Osteocyte (in vitro differentiated cells): ENCODE measurements at regions not wholly inside any gene's neighbourhood (a gene's known extent, or its start where the extent isn't known, plus 50 kb on each side); places are given as distances from the start of the nearest gene placed in this dataset.

Experiments
- DNase-seq: peaks from one replicate; pipeline ENCODE4 v3.0.0; 2021; ENCODE audit warnings: mixed read lengths; ENCODE audit not compliant: unreplicated experiment; ENCODE audit errors: extremely low spot score
- H3K27ac Mint-ChIP-seq: one replicate; pipeline ENCODE4 v1.8.0; 2021; ENCODE audit warnings: mild to moderate bottlenecking, mixed read lengths; ENCODE audit not compliant: unreplicated experiment
- H3K27me3 Mint-ChIP-seq: one replicate; pipeline ENCODE4 v1.8.0; 2021; ENCODE audit warnings: mixed read lengths; ENCODE audit not compliant: unreplicated experiment
- H3K36me3 Mint-ChIP-seq: one replicate; pipeline ENCODE4 v1.8.0; 2021; ENCODE audit warnings: mixed read lengths; ENCODE audit not compliant: unreplicated experiment
- H3K4me1 Mint-ChIP-seq: one replicate; pipeline ENCODE4 v1.8.0; 2021; ENCODE audit warnings: mixed read lengths; ENCODE audit not compliant: unreplicated experiment
- H3K4me3 Mint-ChIP-seq: one replicate; pipeline ENCODE4 v1.8.0; 2021; ENCODE audit warnings: mild to moderate bottlenecking, moderate library complexity, mixed read lengths; ENCODE audit not compliant: unreplicated experiment
- H3K9me3 Mint-ChIP-seq: one replicate; pipeline ENCODE4 v1.8.0; 2021; ENCODE audit warnings: mixed read lengths; ENCODE audit not compliant: unreplicated experiment
- CTCF ChIP-seq: fragments of 200-600 bp; sonication (generic); IDR thresholded peaks from 2 replicates; pipeline ENCODE4 v1.5.0; 2021; ENCODE audit warnings: antibody characterized with exemption, mild to moderate bottlenecking, moderate library complexity

GRCh38 chr17:54270499-54270898 lies 447.8 kb downstream of the KIF2B start:
- no peak overlapping the region for H3K27ac Mint-ChIP-seq
- H3K4me3 Mint-ChIP-seq, result no peak overlapping the region

GRCh38 chr17:54277868-54278267 lies 455.1 kb downstream of the KIF2B start:
- no peaks in the 10 kb centered on the region for H3K27me3 Mint-ChIP-seq
- peaks cover 49% of the 10 kb centered on the region for H3K9me3 Mint-ChIP-seq
- no peaks in the 10 kb centered on the region for H3K36me3 Mint-ChIP-seq
- no peak overlapping the region for H3K27ac Mint-ChIP-seq
- H3K4me1 Mint-ChIP-seq, result no peaks in the 10 kb centered on the region
- H3K4me3 Mint-ChIP-seq, result no peak overlapping the region
- TF ChIP-seq CTCF, result no peak
- DNase-seq, result no peak

More at GRCh38 chr17:54270499-54270898, 447.8 kb downstream of the KIF2B start:
- H3K4me1 Mint-ChIP-seq, result no peaks in the 10 kb centered on the region
- no peaks in the 10 kb centered on the region for H3K27me3 Mint-ChIP-seq
- H3K9me3 Mint-ChIP-seq, result peaks cover 52% of the 10 kb centered on the region
- no peak for DNase-seq
- TF ChIP-seq CTCF, result no peak
- no peaks in the 10 kb centered on the region for H3K36me3 Mint-ChIP-seq

GRCh38 chr17:54280741-54281140 lies 458.0 kb downstream of the KIF2B start:
- Mint-ChIP-seq H3K27ac (no peak overlapping the region), H3K36me3 (no peaks in the 10 kb centered on the region), H3K4me3 (no peak overlapping the region), H3K9me3 (peaks cover 58% of the 10 kb centered on the region), H3K4me1 (no peaks in the 10 kb centered on the region), H3K27me3 (no peaks in the 10 kb centered on the region)
- DNase-seq, result no peak
- TF ChIP-seq CTCF, result no peak

GRCh38 chr17:54282886-54283285 lies 460.2 kb downstream of the KIF2B start:
- Mint-ChIP-seq H3K27ac (no peak overlapping the region), H3K4me1 (no peaks in the 10 kb centered on the region), H3K27me3 (no peaks in the 10 kb centered on the region), H3K36me3 (no peaks in the 10 kb centered on the region), H3K9me3 (peaks cover 57% of the 10 kb centered on the region), H3K4me3 (no peak overlapping the region)
- DNase-seq, result no peak
- TF ChIP-seq CTCF, result no peak

GRCh38 chr17:54307351-54307750 lies 484.6 kb downstream of the KIF2B start:
- H3K4me1 Mint-ChIP-seq, result no peaks in the 10 kb centered on the region
- H3K36me3 Mint-ChIP-seq, result no peaks in the 10 kb centered on the region
- H3K27me3 Mint-ChIP-seq, result no peaks in the 10 kb centered on the region
- no peak for DNase-seq
- no peak overlapping the region for H3K27ac Mint-ChIP-seq
- H3K4me3 Mint-ChIP-seq, result no peak overlapping the region
- no peak for TF ChIP-seq CTCF
- peaks cover 20% of the 10 kb centered on the region for H3K9me3 Mint-ChIP-seq
